ENCODE measurements at regions not wholly inside any gene's neighbourhood (a gene's known extent, or its start where the extent isn't known, plus 50 kb on each side); places are given as distances from the start of the nearest gene placed in this dataset.

GRCh38 chr5:17113174-17113958 lies 104.1 kb upstream of the BASP1 start:
- H3K4me3 Mint-ChIP-seq = no peak overlapping the region
- no peaks in the 10 kb centered on the region for H3K27me3 Mint-ChIP-seq (ENCODE audit: low read depth)
- H3K27ac Mint-ChIP-seq = peak overlapping the region; percentile 6 to 24 (median 21)
- no peaks in the 10 kb centered on the region for H3K9me3 Mint-ChIP-seq
- peaks cover 39% of the 10 kb centered on the region for H3K4me1 Mint-ChIP-seq
- no peak for TF ChIP-seq CTCF (IDR thresholded peaks at IDR 0.05; ENCODE audit: unreplicated experiment in 3 of 3)
- H3K36me3 Mint-ChIP-seq (ENCODE audit: low read depth) = no peaks in the 10 kb centered on the region

- no peak overlapping the region for H3K4me3 Mint-ChIP-seq
- no peak for TF ChIP-seq CTCF (IDR thresholded peaks at IDR 0.05; ENCODE audit: unreplicated experiment in 3 of 3)
- no peaks in the 10 kb centered on the region for H3K9me3 Mint-ChIP-seq
- H3K27me3 Mint-ChIP-seq (ENCODE audit: low read depth) = no peaks in the 10 kb centered on the region
- no peaks in the 10 kb centered on the region for H3K36me3 Mint-ChIP-seq (ENCODE audit: low read depth)
- peak overlapping the region in 1 of 3 experiments; percentile 6 for H3K27ac Mint-ChIP-seq
- H3K4me1 Mint-ChIP-seq = peaks cover 46% of the 10 kb centered on the region
Measured at GRCh38 chr5:17114233-17114632, 103.2 kb upstream of the BASP1 start.

- H3K9me3 Mint-ChIP-seq = no peaks in the 10 kb centered on the region
- no peak for TF ChIP-seq CTCF (IDR thresholded peaks at IDR 0.05; ENCODE audit: unreplicated experiment in 3 of 3)
- peaks cover 42% of the 10 kb centered on the region for H3K4me1 Mint-ChIP-seq
- no peak overlapping the region for H3K4me3 Mint-ChIP-seq
- H3K36me3 Mint-ChIP-seq (ENCODE audit: low read depth) = no peaks in the 10 kb centered on the region
- no peaks in the 10 kb centered on the region for H3K27me3 Mint-ChIP-seq (ENCODE audit: low read depth)
- H3K27ac Mint-ChIP-seq = peak overlapping the region in 2 of 3 experiments; percentile 6 to 20
Measured at GRCh38 chr5:17114715-17115599, 102.5 kb upstream of the BASP1 start.

- no peak for TF ChIP-seq CTCF (IDR thresholded peaks at IDR 0.05; ENCODE audit: unreplicated experiment in 3 of 3)
- peaks cover 37% of the 10 kb centered on the region for H3K4me1 Mint-ChIP-seq
- H3K36me3 Mint-ChIP-seq (ENCODE audit: low read depth) = no peaks in the 10 kb centered on the region
- H3K9me3 Mint-ChIP-seq = peaks cover 1% of the 10 kb centered on the region
- no peak overlapping the region for H3K4me3 Mint-ChIP-seq
- no peaks in the 10 kb centered on the region for H3K27me3 Mint-ChIP-seq (ENCODE audit: low read depth)
- H3K27ac Mint-ChIP-seq = peak overlapping the region in 1 of 3 experiments; percentile 11
Measured at GRCh38 chr5:17115855-17116254, 101.6 kb upstream of the BASP1 start.

- Mint-ChIP-seq H3K4me1 (peaks cover 26% of the 10 kb centered on the region), H3K27me3 (ENCODE audit: low read depth) (peaks cover 8% of the 10 kb centered on the region), H3K27ac (peak overlapping the region; percentile 77 to 87 (median 87)), H3K36me3 (ENCODE audit: low read depth) (no peaks in the 10 kb centered on the region), H3K9me3 (peaks cover 3% of the 10 kb centered on the region), H3K4me3 (no peak overlapping the region)
- no peak for TF ChIP-seq CTCF (IDR thresholded peaks at IDR 0.05; ENCODE audit: unreplicated experiment in 3 of 3)
Measured at GRCh38 chr5:17118631-17119030, 98.8 kb upstream of the BASP1 start.

All from nephron (organoid).